ENCODE measurements at regions not wholly inside any gene's neighbourhood (a gene's known extent, or its start where the extent isn't known, plus 50 kb on each side); places are given as distances from the start of the nearest gene placed in this dataset.

DNA sequence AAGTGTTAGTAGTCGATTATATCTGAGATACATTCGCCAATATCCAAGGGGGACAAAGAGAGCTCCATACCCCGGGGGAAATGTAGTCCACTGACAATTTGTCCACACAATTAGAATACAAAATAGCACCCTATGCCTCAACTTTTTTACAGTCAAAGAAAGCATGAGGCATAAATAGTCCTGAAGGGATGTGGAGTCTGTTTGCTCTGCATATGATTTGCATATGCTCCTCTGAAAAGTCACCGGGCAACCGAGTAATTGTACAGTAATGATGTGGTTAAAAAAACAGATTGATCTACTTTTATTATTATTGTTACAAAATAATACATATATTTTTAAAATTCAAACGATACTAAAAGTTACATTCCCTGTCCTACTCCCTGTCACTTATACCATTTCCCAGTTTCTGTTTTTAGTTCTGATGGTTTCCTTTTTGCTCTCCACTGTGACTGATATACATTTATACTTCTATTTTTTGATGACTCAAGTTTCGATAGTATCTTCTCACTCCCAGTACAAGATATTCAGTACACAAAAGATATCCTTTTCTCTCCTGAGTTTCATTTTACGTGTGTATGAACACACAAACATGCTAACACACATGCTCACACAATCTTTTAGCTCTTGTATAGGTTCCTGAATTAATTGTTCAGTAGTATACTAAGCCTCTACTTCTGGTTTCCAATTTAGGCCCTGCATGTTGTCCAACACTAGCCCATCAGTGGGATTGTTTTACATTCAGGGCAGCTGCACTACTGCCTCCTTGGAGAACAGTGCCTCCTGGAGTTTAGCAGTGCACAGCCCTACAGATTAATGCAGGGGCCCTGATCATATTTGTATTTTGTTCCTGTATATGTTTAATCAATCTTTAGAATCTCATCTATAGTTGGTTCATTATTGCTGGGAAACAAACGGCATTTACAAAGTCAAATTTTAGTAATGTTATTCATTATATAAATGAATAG, 130.9 kb downstream of the TES start (continued):
- TF ChIP-seq CTCF (IDR thresholded peaks at IDR 0.05 in 2 of 3, conservative IDR thresholded peaks at IDR 0.05 in 1 of 3; ENCODE audit: borderline replicate concordance in 1 of 3, insufficient read depth in 1 of 3, low read depth in 2 of 3, low read length in 2 of 3): peak; percentile 34 to 64 (median 61); a peak in 5 of 6 replicates

GRCh38 chr7:116342125-116342524, 131.8 kb downstream of the TES start:
- no peak overlapping the region; the same call in 1 of the 2 replicates for H3K27ac ChIP-seq (ENCODE audit: low read depth, low read length)
- DNase-seq (ENCODE audit: low read depth, low spot score) (no peak), ATAC-seq (no peak)
- H3K27me3 ChIP-seq (ENCODE audit: insufficient read depth, low read length): no peaks in the 10 kb centered on the region
- no peaks in the 10 kb centered on the region for H4K20me1 ChIP-seq (ENCODE audit: insufficient read depth)
- H3K4me1 ChIP-seq (ENCODE audit: control insufficient read depth in 1 of 2, insufficient read depth in 2 of 2, low read length in 2 of 2): peaks cover 20 to 34% of the 10 kb centered on the region in 2 experiments
- H3K4me2 ChIP-seq (ENCODE audit: low read length): no peak overlapping the region
- ChIA-PET RAD21 (ENCODE audit: low non-redundant PET in 1 of 2, low total read pairs in 2 of 2, uncharacterized antibody in 2 of 2, unreplicated experiment in 2 of 2) (no interaction called here), POLR2A (no interaction called here), CTCF (no interaction called here)
- no peak overlapping the region for H3K4me3 ChIP-seq (replicated peaks in 1 of 2; ENCODE audit: low read depth in 1 of 2, low read length in 2 of 2)
- no peak for TF ChIP-seq POLR2A (IDR thresholded peaks at IDR 0.05; ENCODE audit: borderline replicate concordance, extremely low read depth, insufficient read depth, insufficient read length)
- no peak for TF ChIP-seq CBX3 (IDR thresholded peaks at IDR 0.05; ENCODE audit: low read depth)
- TF ChIP-seq SRF (IDR thresholded peaks at IDR 0.05; ENCODE audit: low read depth): no peak
- intact Hi-C loops (cut with micrococcal nuclease): no loop called here
- H3K79me2 ChIP-seq (ENCODE audit: insufficient read depth, low read length): no peaks in the 10 kb centered on the region
- H3K9ac ChIP-seq (ENCODE audit: low read length): no peak overlapping the region
- H3K36me3 ChIP-seq (ENCODE audit: control insufficient read depth in 1 of 2, insufficient read depth in 2 of 2, low read length in 2 of 2): no peaks in the 10 kb centered on the region
- BruUV-seq (replicated peaks): no TSS peak
- peaks cover 0 to 3% of the 10 kb centered on the region in 2 experiments; a peak in 2 of 4 replicates for H3K9me3 ChIP-seq (ENCODE audit: control insufficient read depth in 1 of 2, insufficient read depth in 1 of 2, low read depth in 1 of 2, low read length in 2 of 2)
- H3K9me2 ChIP-seq (ENCODE audit: insufficient read depth): no peaks in the 10 kb centered on the region
- H2AFZ ChIP-seq (ENCODE audit: low read depth, low read length, poor library complexity, severe bottlenecking): no peak overlapping the region

Data from HCT116 (cell line).